Smooth muscle cell (in vitro differentiated cells): ENCODE measurements at regions not wholly inside any gene's neighbourhood (a gene's known extent, or its start where the extent isn't known, plus 50 kb on each side); places are given as distances from the start of the nearest gene placed in this dataset.

Source experiments
- DNase-seq: peaks from one replicate; lab custom pipeline; 2025; ENCODE audit not compliant: unreplicated experiment; lab: John Stamatoyannopoulos, UW
- H2AFZ ChIP-seq: fragments of 200-600 bp; sonication (generic); 2 replicates; pipeline ENCODE4 v1.6.0; 2016; ENCODE audit warnings: antibody characterized with exemption, low read depth, mild to moderate bottlenecking
- H3F3A ChIP-seq: fragments of 200-600 bp; sonication (generic); 2 replicates; pipeline ENCODE4 v1.6.0; 2017; ENCODE audit warnings: antibody characterized with exemption, low read depth
- H3K27ac ChIP-seq: fragments of 200-600 bp; sonication (generic); 2 replicates; pipeline ENCODE4 v1.5.1; 2016; ENCODE audit warnings: low read depth, mild to moderate bottlenecking
- H3K27me3 ChIP-seq: fragments of 200-600 bp; sonication (generic); 2 replicates; pipeline ENCODE4 v1.6.1; 2016; ENCODE audit warnings: low read depth, mild to moderate bottlenecking
- H3K36me3 ChIP-seq: fragments of 200-600 bp; sonication (generic); 2 replicates; pipeline ENCODE4 v1.5.1; 2016; ENCODE audit warnings: low read depth
- H3K4me1 ChIP-seq: fragments of 200-600 bp; sonication (generic); 2 replicates; pipeline ENCODE4 v1.5.1; 2016; ENCODE audit warnings: low read depth
- H3K4me2 ChIP-seq: fragments of 200-600 bp; sonication (generic); 2 replicates; pipeline ENCODE4 v1.6.0; 2016; ENCODE audit warnings: mild to moderate bottlenecking
- H3K4me3 ChIP-seq: fragments of 200-600 bp; sonication (generic); 2 replicates; pipeline ENCODE4 v1.5.1; 2016; ENCODE audit warnings: mild to moderate bottlenecking
- H3K79me2 ChIP-seq: fragments of 200-600 bp; sonication (generic); 2 replicates; pipeline ENCODE4 v1.6.0; 2016; ENCODE audit warnings: low read depth, mild to moderate bottlenecking
- H3K9ac ChIP-seq: fragments of 200-600 bp; sonication (generic); 2 replicates; pipeline ENCODE4 v1.6.0; 2016; ENCODE audit warnings: low read depth
- H3K9me3 ChIP-seq: fragments of 200-600 bp; sonication (generic); replicated peaks from 2 replicates; pipeline ENCODE4 v1.5.1; 2016; ENCODE audit warnings: low read depth
- H4K20me1 ChIP-seq: fragments of 200-600 bp; sonication (generic); 2 replicates; pipeline ENCODE4 v1.6.0; 2016; ENCODE audit warnings: low read depth
- CTCF ChIP-seq: fragments of 200-600 bp; sonication (generic); IDR thresholded peaks from 2 replicates; pipeline ENCODE4 v1.5.1; 2017; ENCODE audit warnings: borderline replicate concordance, mild to moderate bottlenecking, antibody characterized with exemption; ENCODE audit not compliant: insufficient read depth, poor library complexity, severe bottlenecking
- WGBS: methylation state at CpG from one replicate; pipeline ENCODE4 v1.1.7; 2016; ENCODE audit warnings: low lambda C conversion rate; 5-methylcytosine and 5-hydroxymethylcytosine counted together

GRCh38 chr12:113609692-113610469 lies 138.2 kb upstream of the LHX5 start:
- H3K9ac ChIP-seq: no peak overlapping the region
- no peaks in the 10 kb centered on the region for H3K9me3 ChIP-seq
- TF ChIP-seq CTCF: no peak
- no peak overlapping the region for H3K27ac ChIP-seq
- H3K79me2 ChIP-seq: no peaks in the 10 kb centered on the region
- H4K20me1 ChIP-seq: no peaks in the 10 kb centered on the region
- no peak overlapping the region for H3K4me2 ChIP-seq
- H3K36me3 ChIP-seq: no peaks in the 10 kb centered on the region
- DNase-seq: no peak
- no peak overlapping the region for H3K4me3 ChIP-seq
- H3K4me1 ChIP-seq: peaks cover 33% of the 10 kb centered on the region
- H3F3A ChIP-seq: no peaks in the 10 kb centered on the region
- H2AFZ ChIP-seq: no peak overlapping the region
- H3K27me3 ChIP-seq: peaks cover 60% of the 10 kb centered on the region
- WGBS: 13% methylated on average over 16 of the region's 16 CpGs

GRCh38 chr12:113604666-113605065 lies 133.0 kb upstream of the LHX5 start:
- no peaks in the 10 kb centered on the region for H3K79me2 ChIP-seq
- no peaks in the 10 kb centered on the region for H3K36me3 ChIP-seq
- H3K4me1 ChIP-seq: peaks cover 7% of the 10 kb centered on the region
- H4K20me1 ChIP-seq: no peaks in the 10 kb centered on the region
- no peaks in the 10 kb centered on the region for H3F3A ChIP-seq
- TF ChIP-seq CTCF: no peak
- no peaks in the 10 kb centered on the region for H3K9me3 ChIP-seq
- H3K4me2 ChIP-seq: no peak overlapping the region
- H3K9ac ChIP-seq: no peak overlapping the region
- H3K27me3 ChIP-seq: peaks cover 18% of the 10 kb centered on the region
- no peak for DNase-seq
- no peak overlapping the region for H2AFZ ChIP-seq
- H3K4me3 ChIP-seq: no peak overlapping the region
- H3K27ac ChIP-seq: no peak overlapping the region

GRCh38 chr12:113601656-113602263 lies 130.1 kb upstream of the LHX5 start:
- no peak for DNase-seq
- WGBS: 56% methylated on average over 3 of the region's 3 CpGs

More at GRCh38 chr12:113601656-113602263, 130.1 kb upstream of the LHX5 start:
- TF ChIP-seq CTCF: no peak
- Histone ChIP-seq H3K9ac (no peak overlapping the region), H4K20me1 (no peaks in the 10 kb centered on the region), H3K9me3 (no peaks in the 10 kb centered on the region), H3F3A (no peaks in the 10 kb centered on the region), H3K79me2 (no peaks in the 10 kb centered on the region), H3K36me3 (no peaks in the 10 kb centered on the region), H3K27ac (no peak overlapping the region), H3K4me1 (peaks cover 4% of the 10 kb centered on the region), H2AFZ (no peak overlapping the region), H3K4me3 (no peak overlapping the region), H3K4me2 (no peak overlapping the region), H3K27me3 (peaks cover 25% of the 10 kb centered on the region)
